Liver (tissue), 8 donors: ENCODE measurements at regions not wholly inside any gene's neighbourhood (a gene's known extent, or its start where the extent isn't known, plus 50 kb on each side); places are given as distances from the start of the nearest gene placed in this dataset.

Experiments
- DNase-seq: peaks from one replicate; pipeline ENCODE4 v3.0.0-alpha.2; 2017; ENCODE audit warnings: low spot score
- H3K27ac ChIP-seq, 2 donors: one replicate each; pipeline ENCODE4 v1.7.0; 2013; ENCODE audit warnings: inconsistent platforms in 2 of 2, low read length in 2 of 2, control low read depth in 1 of 2, low read depth in 1 of 2, mild to moderate bottlenecking in 1 of 2
- H3K27me3 ChIP-seq, 4 donors: one replicate each; pipeline versions ENCODE4 v1.6.1 to v1.7.0; 2013; ENCODE audit warnings: low read length in 3 of 4, inconsistent platforms in 1 of 4, mild to moderate bottlenecking in 1 of 4, moderate library complexity in 1 of 4; ENCODE audit not compliant: control insufficient read depth in 4 of 4, insufficient read depth in 4 of 4
- H3K36me3 ChIP-seq, 4 donors: one replicate each; pipeline versions ENCODE4 v1.6.1 to v1.7.0; 2013; ENCODE audit warnings: low read length in 3 of 4, mild to moderate bottlenecking in 3 of 4, low read depth in 1 of 4, moderate library complexity in 1 of 4; ENCODE audit not compliant: control insufficient read depth in 4 of 4, insufficient read depth in 3 of 4
- H3K4me1 ChIP-seq, 4 donors: one replicate each; pipeline versions ENCODE4 v1.6.1 to v1.7.0; 2013; ENCODE audit warnings: low read length in 3 of 4, mild to moderate bottlenecking in 3 of 4, moderate library complexity in 1 of 4; ENCODE audit not compliant: control insufficient read depth in 4 of 4, insufficient read depth in 4 of 4
- H3K4me3 ChIP-seq, 3 donors: one replicate each; pipeline versions ENCODE4 v1.6.1 to v1.7.0; 2013; ENCODE audit warnings: low read length in 3 of 3, control low read depth in 1 of 3, low read depth in 1 of 3, mild to moderate bottlenecking in 1 of 3
- H3K9ac ChIP-seq, 2 donors: one replicate each; pipeline ENCODE4 v1.7.0; 2013; ENCODE audit warnings: low read length in 2 of 2, mild to moderate bottlenecking in 2 of 2, moderate library complexity in 2 of 2, control low read depth in 1 of 2, low read depth in 1 of 2
- H3K9me3 ChIP-seq, 4 donors: one replicate each; pipeline versions ENCODE4 v1.6.1 to v1.7.0; 2013; ENCODE audit warnings: low read length in 3 of 4; ENCODE audit not compliant: control insufficient read depth in 4 of 4
- EGR1 ChIP-seq, 2 donors: IDR thresholded peaks; 2 replicates each; pipeline ENCODE4 v1.6.1; 2016 to 2018; ENCODE audit warnings: antibody characterized with exemption in 2 of 2, low read depth in 2 of 2
- FOXA1 ChIP-seq: IDR thresholded peaks from 2 replicates; pipeline ENCODE4 v1.6.1; 2016; ENCODE audit warnings: antibody characterized with exemption
- FOXA2 ChIP-seq: IDR thresholded peaks from 2 replicates; pipeline ENCODE4 v1.6.1; 2016; ENCODE audit warnings: antibody characterized with exemption
- GABPA ChIP-seq, 2 donors: IDR thresholded peaks in 1 of 2; conservative IDR thresholded peaks in 1 of 2; 2 replicates each; pipeline ENCODE4 v1.6.1; 2016; ENCODE audit warnings: antibody characterized with exemption in 2 of 2, mild to moderate bottlenecking in 1 of 2, moderate library complexity in 1 of 2
- HNF4A ChIP-seq, 2 donors: conservative IDR thresholded peaks; 2 replicates each; pipeline ENCODE4 v1.6.1; 2016; ENCODE audit warnings: antibody characterized with exemption in 2 of 2, mild to moderate bottlenecking in 2 of 2
- HNF4G ChIP-seq: IDR thresholded peaks from 2 replicates; pipeline ENCODE4 v1.6.1; 2016; ENCODE audit warnings: antibody characterized with exemption
- JUND ChIP-seq, 2 donors: IDR thresholded peaks; 2 replicates each; pipeline ENCODE4 v1.6.1; 2016; ENCODE audit warnings: antibody characterized with exemption in 2 of 2
- NR2F2 ChIP-seq: IDR thresholded peaks from 2 replicates; pipeline ENCODE4 v1.6.1; 2016; ENCODE audit warnings: antibody characterized with exemption
- RAD21 ChIP-seq, 2 donors: IDR thresholded peaks; 2 replicates each; pipeline ENCODE4 v1.6.1; 2016; ENCODE audit warnings: antibody characterized with exemption in 2 of 2, mild to moderate bottlenecking in 2 of 2
- RXRA ChIP-seq, 2 donors: IDR thresholded peaks; 2 replicates each; pipeline ENCODE4 v1.6.1; 2017 to 2018; ENCODE audit warnings: antibody characterized with exemption in 2 of 2, mild to moderate bottlenecking in 1 of 2
- SP1 ChIP-seq: IDR thresholded peaks from 2 replicates; pipeline ENCODE4 v1.6.1; 2018; ENCODE audit warnings: antibody characterized with exemption, mild to moderate bottlenecking
- TAF1 ChIP-seq: conservative IDR thresholded peaks from 2 replicates; pipeline ENCODE4 v1.6.1; 2016; ENCODE audit warnings: antibody characterized with exemption, mild to moderate bottlenecking
- YY1 ChIP-seq: IDR thresholded peaks from 2 replicates; pipeline ENCODE4 v1.6.1; 2016; ENCODE audit warnings: antibody characterized with exemption, mild to moderate bottlenecking
- WGBS: extraction: QIAGEN DNeasy Blood & Tissue Kit; methylation state at CpG from one replicate; pipeline ENCODE4 v1.1.7; 2013; 5-methylcytosine and 5-hydroxymethylcytosine counted together
- TF ChIP-seq, protein P1 (sequence below): IDR thresholded peaks from 2 replicates; pipeline ENCODE4 v1.6.1; 2016; ENCODE audit warnings: antibody characterized with exemption, mild to moderate bottlenecking
- TF ChIP-seq, protein P2 (sequence below): fragments of 150-350 bp; IDR thresholded peaks from 2 replicates; pipeline ENCODE4 v1.5.1; 2017; ENCODE audit warnings: improper control_type of control experiment, low read depth, low read length; ENCODE audit not compliant: missing input control
- TF ChIP-seq, protein P3 (sequence below): IDR thresholded peaks from 2 replicates; pipeline ENCODE4 v1.6.1; 2016; ENCODE audit warnings: antibody characterized with exemption
- TF ChIP-seq, protein P4 (sequence below): IDR thresholded peaks from 2 replicates; pipeline ENCODE4 v1.6.1; 2016; ENCODE audit warnings: antibody characterized with exemption
- TF ChIP-seq, protein P5 (sequence below): IDR thresholded peaks from 2 replicates; pipeline ENCODE4 v1.6.1; 2016; ENCODE audit warnings: antibody characterized with exemption
- donor health status: healthy.
- donor health status: healthy.
- donor health status: healthy.
- donor health status: healthy.
- donor health status: healthy.

DNA sequence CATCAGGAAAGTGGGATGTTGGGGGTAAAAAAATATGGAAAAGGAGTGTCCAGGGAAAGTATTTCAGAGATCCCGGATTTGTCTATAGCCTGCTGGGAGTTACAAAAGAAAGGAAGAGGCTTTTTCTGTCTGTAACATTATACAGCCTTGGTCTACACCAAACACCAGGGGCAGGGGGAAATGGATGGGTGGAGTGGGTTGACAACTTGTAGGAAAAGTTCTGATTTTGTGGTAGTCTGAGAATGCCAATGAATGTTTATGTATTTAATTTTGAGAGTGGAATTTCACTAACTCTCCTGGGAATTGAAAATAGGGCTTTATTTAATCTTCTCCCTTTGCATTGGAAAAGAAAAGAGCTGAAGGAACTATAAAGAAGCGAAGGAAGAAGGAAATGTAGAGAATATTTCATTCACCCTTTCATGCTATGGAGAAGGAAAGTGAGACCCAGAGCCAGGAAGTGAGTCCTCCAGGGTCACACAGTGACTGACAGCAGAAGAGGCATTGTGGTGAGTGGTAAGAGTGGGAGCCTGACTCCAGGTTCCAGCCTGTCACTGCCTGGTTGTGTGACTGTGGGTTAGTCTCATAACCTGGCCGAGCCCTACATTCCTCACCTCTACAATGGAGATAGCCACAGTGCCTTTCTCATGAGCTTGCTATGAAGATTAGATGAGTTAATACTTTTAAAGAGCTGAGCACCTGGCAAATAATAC, 346.3 kb upstream of the TNP1 start:
- TF ChIP-seq, protein P1, sequence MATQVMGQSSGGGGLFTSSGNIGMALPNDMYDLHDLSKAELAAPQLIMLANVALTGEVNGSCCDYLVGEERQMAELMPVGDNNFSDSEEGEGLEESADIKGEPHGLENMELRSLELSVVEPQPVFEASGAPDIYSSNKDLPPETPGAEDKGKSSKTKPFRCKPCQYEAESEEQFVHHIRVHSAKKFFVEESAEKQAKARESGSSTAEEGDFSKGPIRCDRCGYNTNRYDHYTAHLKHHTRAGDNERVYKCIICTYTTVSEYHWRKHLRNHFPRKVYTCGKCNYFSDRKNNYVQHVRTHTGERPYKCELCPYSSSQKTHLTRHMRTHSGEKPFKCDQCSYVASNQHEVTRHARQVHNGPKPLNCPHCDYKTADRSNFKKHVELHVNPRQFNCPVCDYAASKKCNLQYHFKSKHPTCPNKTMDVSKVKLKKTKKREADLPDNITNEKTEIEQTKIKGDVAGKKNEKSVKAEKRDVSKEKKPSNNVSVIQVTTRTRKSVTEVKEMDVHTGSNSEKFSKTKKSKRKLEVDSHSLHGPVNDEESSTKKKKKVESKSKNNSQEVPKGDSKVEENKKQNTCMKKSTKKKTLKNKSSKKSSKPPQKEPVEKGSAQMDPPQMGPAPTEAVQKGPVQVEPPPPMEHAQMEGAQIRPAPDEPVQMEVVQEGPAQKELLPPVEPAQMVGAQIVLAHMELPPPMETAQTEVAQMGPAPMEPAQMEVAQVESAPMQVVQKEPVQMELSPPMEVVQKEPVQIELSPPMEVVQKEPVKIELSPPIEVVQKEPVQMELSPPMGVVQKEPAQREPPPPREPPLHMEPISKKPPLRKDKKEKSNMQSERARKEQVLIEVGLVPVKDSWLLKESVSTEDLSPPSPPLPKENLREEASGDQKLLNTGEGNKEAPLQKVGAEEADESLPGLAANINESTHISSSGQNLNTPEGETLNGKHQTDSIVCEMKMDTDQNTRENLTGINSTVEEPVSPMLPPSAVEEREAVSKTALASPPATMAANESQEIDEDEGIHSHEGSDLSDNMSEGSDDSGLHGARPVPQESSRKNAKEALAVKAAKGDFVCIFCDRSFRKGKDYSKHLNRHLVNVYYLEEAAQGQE: no peak
- TF ChIP-seq NR2F2 (no peak), JUND (IDR thresholded peaks at IDR 0.05) (no peak), RXRA (IDR thresholded peaks at IDR 0.05) (no peak), TAF1 (no peak), HNF4G (no peak), HNF4A (conservative IDR thresholded peaks at IDR 0.05) (no peak), SP1 (no peak), YY1 (no peak), FOXA1 (no peak), RAD21 (IDR thresholded peaks at IDR 0.05) (no peak), GABPA (IDR thresholded peaks at IDR 0.05 in 1 of 2, conservative IDR thresholded peaks at IDR 0.05 in 1 of 2) (no peak), EGR1 (IDR thresholded peaks at IDR 0.05; ENCODE audit: low read depth in 2 of 2) (no peak), FOXA2 (no peak)
- TF ChIP-seq, protein P2, sequence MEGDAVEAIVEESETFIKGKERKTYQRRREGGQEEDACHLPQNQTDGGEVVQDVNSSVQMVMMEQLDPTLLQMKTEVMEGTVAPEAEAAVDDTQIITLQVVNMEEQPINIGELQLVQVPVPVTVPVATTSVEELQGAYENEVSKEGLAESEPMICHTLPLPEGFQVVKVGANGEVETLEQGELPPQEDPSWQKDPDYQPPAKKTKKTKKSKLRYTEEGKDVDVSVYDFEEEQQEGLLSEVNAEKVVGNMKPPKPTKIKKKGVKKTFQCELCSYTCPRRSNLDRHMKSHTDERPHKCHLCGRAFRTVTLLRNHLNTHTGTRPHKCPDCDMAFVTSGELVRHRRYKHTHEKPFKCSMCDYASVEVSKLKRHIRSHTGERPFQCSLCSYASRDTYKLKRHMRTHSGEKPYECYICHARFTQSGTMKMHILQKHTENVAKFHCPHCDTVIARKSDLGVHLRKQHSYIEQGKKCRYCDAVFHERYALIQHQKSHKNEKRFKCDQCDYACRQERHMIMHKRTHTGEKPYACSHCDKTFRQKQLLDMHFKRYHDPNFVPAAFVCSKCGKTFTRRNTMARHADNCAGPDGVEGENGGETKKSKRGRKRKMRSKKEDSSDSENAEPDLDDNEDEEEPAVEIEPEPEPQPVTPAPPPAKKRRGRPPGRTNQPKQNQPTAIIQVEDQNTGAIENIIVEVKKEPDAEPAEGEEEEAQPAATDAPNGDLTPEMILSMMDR: no peak
- TF ChIP-seq, protein P3, sequence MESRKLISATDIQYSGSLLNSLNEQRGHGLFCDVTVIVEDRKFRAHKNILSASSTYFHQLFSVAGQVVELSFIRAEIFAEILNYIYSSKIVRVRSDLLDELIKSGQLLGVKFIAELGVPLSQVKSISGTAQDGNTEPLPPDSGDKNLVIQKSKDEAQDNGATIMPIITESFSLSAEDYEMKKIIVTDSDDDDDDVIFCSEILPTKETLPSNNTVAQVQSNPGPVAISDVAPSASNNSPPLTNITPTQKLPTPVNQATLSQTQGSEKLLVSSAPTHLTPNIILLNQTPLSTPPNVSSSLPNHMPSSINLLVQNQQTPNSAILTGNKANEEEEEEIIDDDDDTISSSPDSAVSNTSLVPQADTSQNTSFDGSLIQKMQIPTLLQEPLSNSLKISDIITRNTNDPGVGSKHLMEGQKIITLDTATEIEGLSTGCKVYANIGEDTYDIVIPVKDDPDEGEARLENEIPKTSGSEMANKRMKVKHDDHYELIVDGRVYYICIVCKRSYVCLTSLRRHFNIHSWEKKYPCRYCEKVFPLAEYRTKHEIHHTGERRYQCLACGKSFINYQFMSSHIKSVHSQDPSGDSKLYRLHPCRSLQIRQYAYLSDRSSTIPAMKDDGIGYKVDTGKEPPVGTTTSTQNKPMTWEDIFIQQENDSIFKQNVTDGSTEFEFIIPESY: no peak
- TF ChIP-seq, protein P4, sequence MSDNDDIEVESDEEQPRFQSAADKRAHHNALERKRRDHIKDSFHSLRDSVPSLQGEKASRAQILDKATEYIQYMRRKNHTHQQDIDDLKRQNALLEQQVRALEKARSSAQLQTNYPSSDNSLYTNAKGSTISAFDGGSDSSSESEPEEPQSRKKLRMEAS: no peak
- TF ChIP-seq, protein P5, sequence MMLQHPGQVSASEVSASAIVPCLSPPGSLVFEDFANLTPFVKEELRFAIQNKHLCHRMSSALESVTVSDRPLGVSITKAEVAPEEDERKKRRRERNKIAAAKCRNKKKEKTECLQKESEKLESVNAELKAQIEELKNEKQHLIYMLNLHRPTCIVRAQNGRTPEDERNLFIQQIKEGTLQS: no peak
- DNase-seq: no peak
- no peaks in the 10 kb centered on the region for H3K36me3 ChIP-seq
- no peaks in the 10 kb centered on the region for H3K4me1 ChIP-seq
- H3K27ac ChIP-seq: no peak overlapping the region
- H3K4me3 ChIP-seq: no peak overlapping the region
- no peaks in the 10 kb centered on the region for H3K9me3 ChIP-seq
- WGBS: 81% methylated on average over 3 of the region's 3 CpGs
- no peak overlapping the region for H3K9ac ChIP-seq
- H3K27me3 ChIP-seq: peaks cover 0 to 7% (median 0%) of the 10 kb centered on the region in 4 donors
